22Rv1 (cell line): ENCODE measurements at regions not wholly inside any gene's neighbourhood (a gene's known extent, or its start where the extent isn't known, plus 50 kb on each side); places are given as distances from the start of the nearest gene placed in this dataset.

Experiments
- H3K27ac ChIP-seq: fragments of 450-650 bp; 2 replicates; pipeline ENCODE4 v1.5.1; 2017
- CTCF ChIP-seq: fragments of 450-650 bp; IDR thresholded peaks from 2 replicates; pipeline ENCODE4 v1.5.1; 2017; ENCODE audit warnings: mild to moderate bottlenecking
- ZFX ChIP-seq: fragments of 450-650 bp; IDR thresholded peaks from 2 replicates; pipeline ENCODE4 v1.6.1; 2017; ENCODE audit warnings: antibody characterized with exemption, borderline replicate concordance

DNA sequence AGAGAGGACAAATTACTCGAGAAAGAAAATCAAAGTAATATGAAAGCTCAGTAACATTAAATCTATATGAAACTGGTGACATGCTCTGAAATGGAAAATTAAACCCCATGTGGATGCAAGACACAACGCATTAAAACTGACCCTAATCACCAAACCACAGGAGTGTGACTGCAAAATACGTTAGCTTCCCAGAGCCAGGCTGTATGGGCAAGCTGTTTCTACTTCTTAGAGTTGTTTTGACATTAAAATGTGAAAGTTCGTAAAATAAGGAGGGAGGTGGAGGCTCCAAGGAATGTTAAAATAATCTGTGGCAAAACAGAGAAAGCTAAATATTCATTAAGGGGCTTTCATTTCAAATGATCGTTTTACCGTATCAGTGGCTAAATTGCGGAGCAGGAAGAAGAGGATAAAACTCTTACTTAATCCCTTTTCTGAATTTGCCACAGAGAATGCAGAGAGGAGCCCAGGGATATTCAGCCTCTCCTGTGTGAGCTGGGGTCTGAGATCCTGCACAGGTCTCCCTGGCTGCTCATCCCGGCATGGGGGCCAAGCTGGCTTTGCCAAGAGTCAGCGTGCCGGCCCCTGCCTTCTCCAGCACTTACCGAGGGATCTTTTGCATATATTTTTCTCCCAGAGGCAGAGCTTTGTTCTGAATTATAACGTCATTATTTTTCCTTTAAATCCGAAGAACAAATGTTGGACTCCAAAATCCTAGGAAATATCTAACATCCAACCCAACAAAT lies 239.8 kb upstream of the THBS1 start:
- H3K27ac ChIP-seq: no peak overlapping the region
- TF ChIP-seq ZFX (no peak), CTCF (no peak)

DNA sequence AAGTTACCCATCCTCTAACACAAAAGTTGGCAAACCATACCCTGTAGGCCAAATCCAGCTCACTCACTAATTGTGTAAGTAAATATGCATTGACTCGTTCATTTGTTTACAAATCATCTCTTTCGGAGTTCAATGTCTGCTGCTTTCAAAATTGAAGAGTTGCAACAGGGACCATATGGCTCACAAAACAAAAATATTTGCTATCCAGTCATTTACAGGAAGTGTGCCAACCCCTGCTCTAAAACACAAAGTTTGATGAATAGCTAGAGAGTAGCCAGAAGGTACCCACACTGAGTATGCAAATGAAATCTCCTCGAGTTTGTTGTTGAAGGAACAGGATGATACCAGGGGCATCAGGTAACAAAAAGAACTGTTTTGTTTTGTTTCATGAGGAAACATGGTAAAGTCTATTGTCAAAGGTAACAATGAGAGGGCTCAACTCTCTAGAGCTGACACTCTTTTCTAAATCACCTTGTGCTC lies 236.2 kb upstream of the THBS1 start:
- TF ChIP-seq ZFX (no peak), CTCF (no peak)
- H3K27ac ChIP-seq: no peak overlapping the region

GRCh38 chr15:39345176-39345575 lies 235.7 kb upstream of the THBS1 start:
- no peak for TF ChIP-seq ZFX
- TF ChIP-seq CTCF: no peak
- no peak overlapping the region for H3K27ac ChIP-seq

DNA sequence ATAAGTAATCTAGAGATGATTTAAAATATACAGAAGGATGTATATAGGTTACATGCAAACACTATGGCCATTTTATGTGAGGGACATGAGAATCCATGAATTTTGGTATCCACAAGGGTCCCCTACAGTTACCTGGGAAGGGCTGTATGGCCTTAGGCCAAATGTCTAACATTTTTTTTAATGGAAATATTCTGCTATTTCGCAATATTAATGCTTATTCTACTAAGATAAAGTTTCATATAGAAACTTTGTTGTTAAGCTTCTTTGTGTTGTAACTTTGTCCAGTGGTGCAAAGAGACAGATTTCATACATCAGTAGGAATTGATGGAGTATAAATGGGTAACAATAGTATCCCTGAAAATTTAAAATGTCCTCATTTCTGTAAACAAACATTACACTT lies 233.4 kb upstream of the THBS1 start:
- H3K27ac ChIP-seq: no peak overlapping the region
- TF ChIP-seq ZFX (no peak), CTCF (no peak)

DNA sequence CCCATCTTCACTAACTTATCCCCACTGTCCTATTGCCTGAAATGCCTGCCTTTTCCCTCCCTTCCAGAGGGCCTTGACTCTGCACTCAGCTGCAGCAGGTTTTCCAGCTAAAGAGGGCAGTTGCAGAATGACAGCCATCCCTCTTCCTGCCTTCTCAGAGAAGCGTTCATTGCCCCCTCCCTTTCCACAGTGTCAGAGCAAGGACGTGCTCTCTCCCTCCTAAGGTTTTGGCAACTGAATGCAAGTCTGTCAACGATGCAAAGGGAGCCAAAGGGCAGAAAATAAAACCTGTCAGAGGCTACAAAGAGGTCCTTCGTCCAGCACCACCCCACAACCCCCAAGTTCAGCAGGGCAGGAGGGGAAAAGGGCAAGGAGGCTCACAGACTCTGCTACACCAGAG lies 230.1 kb upstream of the THBS1 start:
- no peak overlapping the region for H3K27ac ChIP-seq
- TF ChIP-seq ZFX (no peak), CTCF (no peak)

GRCh38 chr15:39354189-39354588 lies 226.7 kb upstream of the THBS1 start:
- no peak for TF ChIP-seq ZFX
- no peak for TF ChIP-seq CTCF
- H3K27ac ChIP-seq: no peak overlapping the region

- TF ChIP-seq CTCF (no peak), ZFX (no peak)
- peak overlapping the region; percentile 68 for H3K27ac ChIP-seq
These were observed 223.2 kb upstream of the THBS1 start for GRCh38 chr15:39357480-39358268.
